K562 (cell line): ENCODE measurements at regions not wholly inside any gene's neighbourhood (a gene's known extent, or its start where the extent isn't known, plus 50 kb on each side); places are given as distances from the start of the nearest gene placed in this dataset.

Experiments used
- ATAC-seq: fragments of 200-7000 bp; cut with Tn5 transposase; 3 replicates; pipeline ENCODE4 v1.9.1; 2020; ENCODE audit warnings: moderate library complexity
- BruUV-seq: library from RNA; stranded (reverse); fragments of 400-500 nt; replicated peaks from 2 replicates; lab custom pipeline; 2021; lab: Mats Ljungman, UMichigan
- CTCF ChIA-PET: fragments of 300-600 bp; formaldehyde crosslinking; extraction: SDS; loops from one replicate; lab custom pipeline; 2021; ENCODE audit warnings: low intra/inter-chr PET ratio; lab: Yijun Ruan, JAX
- POLR2A ChIA-PET: fragments of 300-600, 350-650 bp; sonication (Branson Sonifier 250); formaldehyde crosslinking; extraction: SDS; loops from one replicate; lab custom pipeline; 2021; ENCODE audit warnings: antibody characterized with exemption, inconsistent platforms; lab: Yijun Ruan, JAX
- DNase-seq, 4 experiments: peaks; one replicate each; pipeline versions ENCODE4 v3.0.0 to v3.0.0-alpha.2; 2011 to 2018; ENCODE audit warnings: low spot score in 3 of 4, mixed read lengths in 3 of 4; ENCODE audit errors: extremely low read depth in 1 of 4
- FAIRE-seq: peaks from 2 replicates; lab custom pipeline; 2011; peaks lifted over from hg19 to GRCh38; lab: Jason Lieb, UNC
- H2AFZ ChIP-seq: 2 replicates; pipeline ENCODE4 v1.6.0; 2011; ENCODE audit warnings: low read depth, low read length, control low read depth, inconsistent platforms
- H3K27ac ChIP-seq: fragments of 200-600 bp; 3 replicates; pipeline ENCODE4 v1.8.0; 2011; ENCODE audit warnings: low read depth, mild to moderate bottlenecking, control low read depth, inconsistent platforms, low read length, moderate library complexity, mixed read lengths; ENCODE audit errors: extremely low read depth
- H3K27me3 ChIP-seq, 2 experiments: fragments of 300-600 bp in 1 of 2; 2 replicates in 1 of 2; 3 replicates in 1 of 2; pipeline versions ENCODE4 v1.6.0 to v1.8.0; 2011; ENCODE audit warnings: inconsistent platforms in 2 of 2, low read length in 2 of 2, mild to moderate bottlenecking in 1 of 2, mixed read lengths in 1 of 2, moderate library complexity in 1 of 2; ENCODE audit not compliant: control insufficient read depth in 2 of 2, insufficient read depth in 2 of 2
- H3K36me3 ChIP-seq: fragments of 300-600 bp; 3 replicates; pipeline ENCODE4 v1.8.0; 2011; ENCODE audit warnings: mild to moderate bottlenecking, low read length, inconsistent platforms; ENCODE audit not compliant: control insufficient read depth, insufficient read depth
- H3K4me1 ChIP-seq, 2 experiments: fragments of 200-600 bp in 1 of 2; replicated peaks in 1 of 2; 2 replicates in 1 of 2; 3 replicates in 1 of 2; pipeline versions ENCODE4 v1.5.1 to v1.8.0; 2011; ENCODE audit warnings: inconsistent platforms in 2 of 2, low read length in 2 of 2, mild to moderate bottlenecking in 1 of 2, mixed read lengths in 1 of 2, moderate library complexity in 1 of 2; ENCODE audit not compliant: control insufficient read depth in 2 of 2, insufficient read depth in 2 of 2
- H3K4me2 ChIP-seq: 2 replicates; pipeline ENCODE4 v1.6.1; 2011; ENCODE audit warnings: low read length, control low read depth, inconsistent platforms, mixed read lengths; ENCODE audit not compliant: insufficient read depth
- H3K4me3 ChIP-seq: fragments of 200-600 bp; sonication (generic), shearing (Covaris generic); 2 replicates; pipeline ENCODE4 v1.5.1; 2016; ENCODE audit warnings: control low read depth, inconsistent platforms
- H3K79me2 ChIP-seq: fragments of 200-600 bp; 3 replicates; pipeline ENCODE4 v1.8.0; 2011; ENCODE audit warnings: low read length, inconsistent platforms; ENCODE audit not compliant: control insufficient read depth, insufficient read depth
- H3K9ac ChIP-seq, 2 experiments: 2 replicates each; pipeline versions ENCODE4 v1.6.0 to v1.6.1; 2011; ENCODE audit warnings: low read depth in 2 of 2, low read length in 2 of 2, control low read depth in 1 of 2, inconsistent platforms in 1 of 2, mild to moderate bottlenecking in 1 of 2, mixed read lengths in 1 of 2; ENCODE audit not compliant: insufficient read depth in 1 of 2
- H3K9me1 ChIP-seq: one replicate; pipeline ENCODE4 v1.6.0; 2011; ENCODE audit warnings: inconsistent platforms, mild to moderate bottlenecking, low read length, moderate library complexity; ENCODE audit not compliant: control insufficient read depth, insufficient read depth
- H3K9me3 ChIP-seq: replicated peaks from 2 replicates; pipeline ENCODE4 v1.5.1; 2011; ENCODE audit warnings: low read depth, low read length, inconsistent platforms; ENCODE audit not compliant: control insufficient read depth, insufficient read depth
- H4K20me1 ChIP-seq: replicated peaks from 2 replicates; pipeline ENCODE4 v1.6.1; 2011; ENCODE audit warnings: low read length, inconsistent platforms, mixed read lengths; ENCODE audit not compliant: control insufficient read depth, insufficient read depth
- BACH1 ChIP-seq: fragments of 200-800 bp; sonication (Bioruptor generic); IDR thresholded peaks from 2 replicates; pipeline ENCODE4 v1.6.1; 2016; ENCODE audit warnings: missing genetic modification characterization, missing compliant biosample characterization
- CBFA2T2 ChIP-seq: fragments of 450-650 bp; conservative IDR thresholded peaks from 2 replicates; pipeline ENCODE4 v1.6.1; 2017; ENCODE audit warnings: mild to moderate bottlenecking
- EZH2 ChIP-seq: IDR thresholded peaks from 2 replicates; pipeline ENCODE4 v1.6.1; 2012; ENCODE audit warnings: low read depth, mild to moderate bottlenecking, inconsistent platforms, low read length, borderline replicate concordance
- HDAC6 ChIP-seq: IDR thresholded peaks from 2 replicates; pipeline ENCODE4 v1.6.1; 2012; ENCODE audit warnings: low read depth, mild to moderate bottlenecking, control low read depth, inconsistent platforms, low read length, moderate library complexity
- MAFF ChIP-seq: IDR thresholded peaks from 2 replicates; pipeline ENCODE4 v1.6.1; 2012; ENCODE audit warnings: low read length, improper control_type of control experiment
- MEIS2 ChIP-seq: fragments of 450-650 bp; IDR thresholded peaks from 2 replicates; pipeline ENCODE4 v1.6.1; 2014; ENCODE audit warnings: mild to moderate bottlenecking; ENCODE audit not compliant: partially characterized antibody
- NRF1 ChIP-seq, 2 experiments: fragments of 450-650 bp; IDR thresholded peaks in 1 of 2; conservative IDR thresholded peaks in 1 of 2; 2 replicates each; pipeline ENCODE4 v1.6.1; 2014; ENCODE audit warnings: mild to moderate bottlenecking in 2 of 2
- POLR2H ChIP-seq: IDR thresholded peaks from 2 replicates; pipeline ENCODE4 v1.6.1; 2016; ENCODE audit warnings: missing genetic modification characterization, low read depth, mild to moderate bottlenecking, control low read depth, missing compliant biosample characterization, moderate library complexity
- RFX1 ChIP-seq: fragments of 450-650 bp; IDR thresholded peaks from 2 replicates; pipeline ENCODE4 v1.6.1; 2016; ENCODE audit warnings: mild to moderate bottlenecking, moderate library complexity
- SRSF7 ChIP-seq: fragments of 200-400 bp; formaldehyde crosslinking; optimal IDR thresholded peaks from 2 replicates; pipeline ENCODE3; 2017; ENCODE audit warnings: mild to moderate bottlenecking, low read depth, low read length
- TBP ChIP-seq: optimal IDR thresholded peaks from 2 replicates; pipeline ENCODE3; 2011; ENCODE audit warnings: low read depth, low read length, improper control_type of control experiment
- THRAP3 ChIP-seq: fragments of 450-650 bp; IDR thresholded peaks from 2 replicates; pipeline ENCODE4 v1.6.1; 2016; ENCODE audit warnings: mild to moderate bottlenecking, inconsistent platforms, borderline replicate concordance
- TRIM24 ChIP-seq, 2 experiments: fragments of 450-650 bp; IDR thresholded peaks; 2 replicates each; pipeline ENCODE4 v1.6.1; 2016
- UBTF ChIP-seq, 2 experiments: IDR thresholded peaks; 2 replicates each; pipeline ENCODE4 v1.6.1; 2012; ENCODE audit warnings: improper control_type of control experiment in 2 of 2, low read depth in 2 of 2, low read length in 2 of 2, borderline replicate concordance in 1 of 2
- ZFP1 ChIP-seq: fragments of 450-650 bp; formaldehyde crosslinking; IDR thresholded peaks from 2 replicates; pipeline ENCODE4 v1.4.0; 2020; ENCODE audit warnings: mild to moderate bottlenecking, mixed read lengths
- ZNF239 ChIP-seq: fragments of 250-450 bp; sonication (Bioruptor Pico); IDR thresholded peaks from 2 replicates; pipeline ENCODE4 v1.4.0; 2020; ENCODE audit warnings: mild to moderate bottlenecking
- ZNF717 ChIP-seq: fragments of 250-450 bp; sonication (Bioruptor Pico); IDR thresholded peaks from 2 replicates; pipeline ENCODE4 v1.5.0; 2021
- ZSCAN29 ChIP-seq: fragments of 450-650 bp; IDR thresholded peaks from 2 replicates; pipeline ENCODE4 v1.6.1; 2017
- WGBS: fragments of 100-300 bp; shearing (Covaris generic); methylation state at CpG from one replicate; pipeline ENCODE4 v1.1.6; 2016; ENCODE audit warnings: low coverage, mixed read lengths; ENCODE audit not compliant: insufficient coverage; ENCODE audit errors: missing lambda C conversion rate; 5-methylcytosine and 5-hydroxymethylcytosine counted together
- in situ Hi-C: fragments of 300-500 bp; cut with MboI; formaldehyde crosslinking; loops from 4 replicates; pipeline ENCODE4 v1.15.0; 2018; ENCODE audit warnings: inconsistent platforms, mixed read lengths
- intact Hi-C: fragments of 100-400 bp; cut with micrococcal nuclease; formaldehyde crosslinking; loops from 2 replicates; pipeline ENCODE4 v1.14.2; 2022

- Histone ChIP-seq H3K4me3 (no peak overlapping the region), H2AFZ (no peak overlapping the region), H3K79me2 (no peaks in the 10 kb centered on the region), H3K4me2 (no peak overlapping the region), H3K36me3 (no peaks in the 10 kb centered on the region; the same call in 2 of the 3 replicates), H3K4me1 (peaks cover 0 to 9% of the 10 kb centered on the region in 2 experiments; a peak in 3 of 5 replicates), H3K27me3 (peaks cover 0 to 10% of the 10 kb centered on the region in 2 experiments; a peak in 3 of 5 replicates), H3K27ac (no peak overlapping the region), H4K20me1 (no peaks in the 10 kb centered on the region), H3K9ac (no peak overlapping the region), H3K9me1 (no peaks in the 10 kb centered on the region), H3K9me3 (no peaks in the 10 kb centered on the region)
- 53% methylated on average over 3 of the region's 4 CpGs for WGBS
- CTCF ChIA-PET: no interaction called here
- DNase-seq (no peak), ATAC-seq (no peak), FAIRE-seq (no peak)
- BruUV-seq: no TSS peak
- POLR2A ChIA-PET: interaction anchor here (0.6 to 1.0 kb wide), 2 partner anchors 8 to 347 kb away, joined by 3 to 5 read pairs; no protein-coding TSS in a partner anchor
- in situ Hi-C loops: no loop called here
- TF ChIP-seq ZNF717 (CRISPR knock-in tag): no peak
- no peak for TF ChIP-seq TRIM24 (IDR thresholded peaks at IDR 0.05)
- no peak for TF ChIP-seq ZSCAN29
- TF ChIP-seq HDAC6: no peak
- no peak for TF ChIP-seq NRF1 (conservative IDR thresholded peaks at IDR 0.05 in 1 of 2, IDR thresholded peaks at IDR 0.05 in 1 of 2)
- intact Hi-C loops: no loop called here
These were observed 150.3 kb upstream of the ETV3 start for GRCh38 chr1:157288492-157288891.

GRCh38 chr1:157288006-157288405 lies 149.8 kb upstream of the ETV3 start:
- in situ Hi-C loops (no loop called here), intact Hi-C loops (no loop called here)
- H3K9me1 ChIP-seq: no peaks in the 10 kb centered on the region
- no peak overlapping the region for H3K27ac ChIP-seq
- WGBS: 0% methylated on average over 1 of the region's 1 CpG
- FAIRE-seq: no peak
- no peak overlapping the region for H3K4me2 ChIP-seq
- no peaks in the 10 kb centered on the region; the same call in 2 of the 3 replicates for H3K36me3 ChIP-seq
- H3K4me3 ChIP-seq: no peak overlapping the region
- ATAC-seq: no peak
- POLR2A ChIA-PET: interaction anchor here (1.0 kb wide), 1 partner anchor 8 kb away, joined by 5 read pairs; no protein-coding TSS in a partner anchor
- no peak for DNase-seq
- H3K27me3 ChIP-seq: peaks cover 0 to 10% of the 10 kb centered on the region in 2 experiments; a peak in 3 of 5 replicates
- H4K20me1 ChIP-seq: no peaks in the 10 kb centered on the region
- no TSS peak for BruUV-seq
- H2AFZ ChIP-seq: no peak overlapping the region
- no peak overlapping the region for H3K9ac ChIP-seq
- no peaks in the 10 kb centered on the region for H3K9me3 ChIP-seq
- CTCF ChIA-PET: no interaction called here
- H3K4me1 ChIP-seq: peaks cover 0 to 9% of the 10 kb centered on the region in 2 experiments; a peak in 3 of 5 replicates
- no peaks in the 10 kb centered on the region for H3K79me2 ChIP-seq
- TF ChIP-seq RFX1 (no peak), TBP (no peak), ZFP1 (no peak), EZH2 (no peak), BACH1 (no peak), POLR2H (tag) (no peak), UBTF (IDR thresholded peaks at IDR 0.05; ENCODE audit: borderline replicate concordance in 1 of 2, low read depth in 2 of 2, low read length in 2 of 2) (no peak), MAFF (no peak), SRSF7 (no peak), CBFA2T2 (no peak), THRAP3 (no peak), MEIS2 (no peak), ZNF239 (CRISPR knock-in tag) (no peak)
